CD4-positive, alpha-beta T cell (primary cell): ENCODE measurements at regions not wholly inside any gene's neighbourhood (a gene's known extent, or its start where the extent isn't known, plus 50 kb on each side); places are given as distances from the start of the nearest gene placed in this dataset.

ENCODE experiments used
- ATAC-seq: fragments of 200-7000 bp; cut with Tn5 transposase; one replicate; pipeline ENCODE4 v1.10.0; 2022; ENCODE audit warnings: mild to moderate bottlenecking; ENCODE audit not compliant: poor library complexity
- CTCF ChIA-PET: fragments of 350-600 bp; sonication (Branson Sonifier 250); formaldehyde crosslinking; loops from one replicate; lab custom pipeline; 2021; ENCODE audit warnings: antibody characterized with exemption, inconsistent platforms; lab: Charles Lee
- POLR2A ChIA-PET: fragments of 350-600 bp; sonication (Branson Sonifier 250); formaldehyde crosslinking; loops from one replicate; lab custom pipeline; 2021; ENCODE audit warnings: antibody characterized with exemption, inconsistent platforms; lab: Charles Lee
- DNase-seq, 14 experiments: peaks; one replicate each; pipeline ENCODE4 v3.0.0-alpha.2; 2013 to 2020; ENCODE audit warnings: mixed read lengths in 2 of 14
- H3K27ac ChIP-seq, 2 donors: one replicate each; pipeline versions ENCODE4 v1.5.1 to v1.7.0; 2013; ENCODE audit warnings: low read length in 2 of 2, low read depth in 1 of 2, mild to moderate bottlenecking in 1 of 2
- H3K27me3 ChIP-seq, 2 experiments: 1 replicate in 1 of 2; 2 replicates in 1 of 2; pipeline versions ENCODE4 v1.6.1 to v1.7.0; 2013; ENCODE audit warnings: low read length in 2 of 2, control low read depth in 1 of 2, mild to moderate bottlenecking in 1 of 2, moderate library complexity in 1 of 2; ENCODE audit not compliant: insufficient read depth in 2 of 2, control insufficient read depth in 1 of 2
- H3K36me3 ChIP-seq: one replicate; pipeline ENCODE4 v1.6.1; 2013; ENCODE audit warnings: low read length, control low read depth; ENCODE audit not compliant: insufficient read depth
- H3K4me1 ChIP-seq: one replicate; pipeline ENCODE4 v1.6.1; 2013; ENCODE audit warnings: low read length, control low read depth; ENCODE audit not compliant: insufficient read depth
- H3K4me3 ChIP-seq: one replicate; pipeline ENCODE4 v1.5.1; 2013; ENCODE audit warnings: mild to moderate bottlenecking, low read length, moderate library complexity
- H3K9me3 ChIP-seq, 2 experiments: 1 replicate in 1 of 2; 2 replicates in 1 of 2; pipeline versions ENCODE4 v1.6.1 to v1.7.0; 2013; ENCODE audit warnings: low read length in 2 of 2, mild to moderate bottlenecking in 2 of 2, control low read depth in 1 of 2, moderate library complexity in 1 of 2; ENCODE audit not compliant: control insufficient read depth in 1 of 2, insufficient read depth in 1 of 2
- H3K27ac Mint-ChIP-seq: one replicate; pipeline ENCODE4 v1.8.0; 2020; ENCODE audit warnings: mixed read lengths
- H3K27me3 Mint-ChIP-seq: one replicate; pipeline ENCODE4 v1.8.0; 2021; ENCODE audit warnings: mixed read lengths
- H3K36me3 Mint-ChIP-seq: one replicate; pipeline ENCODE4 v1.8.0; 2021; ENCODE audit warnings: low read depth, mixed read lengths
- H3K4me1 Mint-ChIP-seq: one replicate; pipeline ENCODE4 v1.8.0; 2021; ENCODE audit warnings: low read depth, mixed read lengths
- H3K4me3 Mint-ChIP-seq: one replicate; pipeline ENCODE4 v1.8.0; 2020; ENCODE audit warnings: mild to moderate bottlenecking, mixed read lengths
- H3K9me3 Mint-ChIP-seq: one replicate; pipeline ENCODE4 v1.8.0; 2020; ENCODE audit warnings: mixed read lengths
- CTCF ChIP-seq: fragments of 200-600 bp; IDR thresholded peaks from one replicate; pipeline ENCODE4 v1.8.0; 2022; ENCODE audit warnings: antibody characterized with exemption, mild to moderate bottlenecking
- intact Hi-C, 2 experiments: fragments of 100-400 bp; cut with DNase I in 1 of 2; cut with micrococcal nuclease in 1 of 2; formaldehyde crosslinking; loops; one replicate each; pipeline versions ENCODE4 v1.15.1 to v1.9.0; 2023 to 2025; cut with DNase I, micrococcal nuclease

- DNase-seq (no peak), ATAC-seq (no peak)
- no peak overlapping the region for H3K27ac ChIP-seq
- POLR2A ChIA-PET: no interaction called here
- no peaks in the 10 kb centered on the region for H3K36me3 ChIP-seq
- CTCF ChIA-PET: no interaction called here
- no peaks in the 10 kb centered on the region for H3K4me1 ChIP-seq
- no peak overlapping the region for H3K27ac Mint-ChIP-seq
- H3K4me3 Mint-ChIP-seq: no peak overlapping the region
- no peaks in the 10 kb centered on the region for H3K36me3 Mint-ChIP-seq
- peaks cover 17% of the 10 kb centered on the region for H3K27me3 Mint-ChIP-seq
- H3K9me3 Mint-ChIP-seq: no peaks in the 10 kb centered on the region
- H3K27me3 ChIP-seq: peaks cover 2 to 4% of the 10 kb centered on the region in 2 experiments
- no peak overlapping the region for H3K4me3 ChIP-seq
- intact Hi-C loops: no loop called here
- no peaks in the 10 kb centered on the region for H3K4me1 Mint-ChIP-seq
- TF ChIP-seq CTCF: no peak
- no peaks in the 10 kb centered on the region for H3K9me3 ChIP-seq
Observed at GRCh38 chr2:204228169-204228886, 291.8 kb downstream of the ICOS start.

GRCh38 chr2:204234248-204234647 lies 297.7 kb downstream of the ICOS start:
- no peak overlapping the region for H3K4me3 Mint-ChIP-seq
- ChIA-PET CTCF (no interaction called here), POLR2A (no interaction called here)
- Histone ChIP-seq H3K27me3 (no peaks in the 10 kb centered on the region), H3K27ac (no peak overlapping the region), H3K36me3 (no peaks in the 10 kb centered on the region), H3K4me1 (no peaks in the 10 kb centered on the region), H3K9me3 (no peaks in the 10 kb centered on the region), H3K4me3 (no peak overlapping the region)
- H3K36me3 Mint-ChIP-seq: no peaks in the 10 kb centered on the region
- H3K9me3 Mint-ChIP-seq: no peaks in the 10 kb centered on the region
- ATAC-seq: no peak
- no peak overlapping the region for H3K27ac Mint-ChIP-seq
- intact Hi-C loops: no loop called here
- no peaks in the 10 kb centered on the region for H3K4me1 Mint-ChIP-seq
- no peak for TF ChIP-seq CTCF
- no peak for DNase-seq
- no peaks in the 10 kb centered on the region for H3K27me3 Mint-ChIP-seq

GRCh38 chr2:204234879-204235278 lies 298.3 kb downstream of the ICOS start:
- H3K36me3 Mint-ChIP-seq: no peaks in the 10 kb centered on the region
- no peak overlapping the region for H3K4me3 Mint-ChIP-seq
- no peaks in the 10 kb centered on the region for H3K27me3 ChIP-seq
- H3K4me3 ChIP-seq: no peak overlapping the region
- ChIA-PET POLR2A (no interaction called here), CTCF (no interaction called here)
- no peaks in the 10 kb centered on the region for H3K27me3 Mint-ChIP-seq
- no peak for TF ChIP-seq CTCF
- intact Hi-C loops: no loop called here
- H3K36me3 ChIP-seq: no peaks in the 10 kb centered on the region
- no peak overlapping the region for H3K27ac Mint-ChIP-seq
- no peaks in the 10 kb centered on the region for H3K4me1 ChIP-seq
- ATAC-seq: no peak
- no peaks in the 10 kb centered on the region for H3K4me1 Mint-ChIP-seq
- no peaks in the 10 kb centered on the region for H3K9me3 Mint-ChIP-seq
- DNase-seq: no peak
- no peak overlapping the region for H3K27ac ChIP-seq
- H3K9me3 ChIP-seq: no peaks in the 10 kb centered on the region
